HEK293T (cell line): ENCODE measurements at regions not wholly inside any gene's neighbourhood (a gene's known extent, or its start where the extent isn't known, plus 50 kb on each side); places are given as distances from the start of the nearest gene placed in this dataset.

Experiments used
- CTCF ChIA-PET: fragments of 350-600 bp; formaldehyde crosslinking; extraction: SDS; loops from one replicate; lab custom pipeline; 2021; ENCODE audit warnings: antibody characterized with exemption, inconsistent platforms; lab: Yijun Ruan, JAX
- POLR2A ChIA-PET: fragments of 350-600 bp; formaldehyde crosslinking; extraction: SDS; loops from one replicate; lab custom pipeline; 2020; ENCODE audit warnings: antibody characterized with exemption, inconsistent platforms; lab: Yijun Ruan, JAX
- DNase-seq: peaks from one replicate; pipeline ENCODE4 v3.0.0; 2012; ENCODE audit warnings: mixed read lengths; ENCODE audit errors: extremely low spot score
- ARNT ChIP-seq: fragments of 450-650 bp; IDR thresholded peaks from 2 replicates; pipeline ENCODE4 v1.6.1; 2017; ENCODE audit warnings: mild to moderate bottlenecking
- BHLHE40 ChIP-seq: fragments of 450-650 bp; IDR thresholded peaks from 2 replicates; pipeline ENCODE4 v1.6.1; 2016; ENCODE audit warnings: mild to moderate bottlenecking, moderate library complexity, borderline replicate concordance
- CTBP1 ChIP-seq: fragments of 450-650 bp; IDR thresholded peaks from 2 replicates; pipeline ENCODE4 v1.6.1; 2016; ENCODE audit warnings: borderline replicate concordance
- ELF4 ChIP-seq: fragments of 450-650 bp; IDR thresholded peaks from 2 replicates; pipeline ENCODE4 v1.6.1; 2017; ENCODE audit warnings: antibody characterized with exemption
- FOXA1 ChIP-seq: fragments of 450-650 bp; IDR thresholded peaks from 2 replicates; pipeline ENCODE4 v1.6.1; 2016; ENCODE audit warnings: mild to moderate bottlenecking
- FOXK2 ChIP-seq: fragments of 450-650 bp; IDR thresholded peaks from 2 replicates; pipeline ENCODE4 v1.6.1; 2016; ENCODE audit warnings: mild to moderate bottlenecking
- FOXM1 ChIP-seq: fragments of 450-650 bp; IDR thresholded peaks from 2 replicates; pipeline ENCODE4 v1.6.1; 2017; ENCODE audit warnings: mild to moderate bottlenecking, borderline replicate concordance
- HDGF ChIP-seq: fragments of 450-650 bp; IDR thresholded peaks from 2 replicates; pipeline ENCODE4 v1.6.1; 2017; ENCODE audit warnings: antibody characterized with exemption, borderline replicate concordance
- L3MBTL2 ChIP-seq: fragments of 450-650 bp; conservative IDR thresholded peaks from 2 replicates; pipeline ENCODE4 v1.6.1; 2016; ENCODE audit warnings: mild to moderate bottlenecking
- LEF1 ChIP-seq: fragments of 450-650 bp; IDR thresholded peaks from 2 replicates; pipeline ENCODE4 v1.6.1; 2017; ENCODE audit warnings: mild to moderate bottlenecking, borderline replicate concordance
- NFRKB ChIP-seq: fragments of 450-650 bp; IDR thresholded peaks from 2 replicates; pipeline ENCODE4 v1.6.1; 2016; ENCODE audit warnings: mild to moderate bottlenecking, moderate library complexity
- PKNOX1 ChIP-seq: fragments of 450-650 bp; IDR thresholded peaks from 2 replicates; pipeline ENCODE4 v1.6.1; 2016
- SP1 ChIP-seq: fragments of 450-650 bp; IDR thresholded peaks from 2 replicates; pipeline ENCODE4 v1.6.1; 2017
- SUZ12 ChIP-seq: fragments of 450-650 bp; IDR thresholded peaks from 2 replicates; pipeline ENCODE4 v1.6.1; 2016; ENCODE audit warnings: mild to moderate bottlenecking
- TARDBP ChIP-seq: fragments of 450-650 bp; IDR thresholded peaks from 2 replicates; pipeline ENCODE4 v1.6.1; 2016
- ZNF384 ChIP-seq: fragments of 450-650 bp; IDR thresholded peaks from 2 replicates; pipeline ENCODE4 v1.6.1; 2016

GRCh38 chr2:126792993-126793392 is 105.7 kb upstream of the TEX51 start:
- POLR2A ChIA-PET: no interaction called here
- CTCF ChIA-PET: no interaction called here
- TF ChIP-seq FOXA1: no peak
- no peak for TF ChIP-seq ZNF384
- TF ChIP-seq CTBP1: no peak
- DNase-seq: no peak

GRCh38 chr2:126793885-126794613 is 104.6 kb upstream of the TEX51 start:
- no peak for TF ChIP-seq BHLHE40
- TF ChIP-seq PKNOX1: no peak
- TF ChIP-seq LEF1: no peak
- no peak for TF ChIP-seq ARNT
- no peak for TF ChIP-seq FOXA1
- no peak for TF ChIP-seq L3MBTL2
- TF ChIP-seq NFRKB: no peak
- TF ChIP-seq SP1: no peak
- TF ChIP-seq ELF4: no peak
- no peak for TF ChIP-seq CTBP1
- no peak for TF ChIP-seq TARDBP
- no peak for TF ChIP-seq SUZ12
- TF ChIP-seq HDGF: no peak
- no peak for DNase-seq
- CTCF ChIA-PET: interaction anchor here (1.8 kb wide), 1 partner anchor 178 kb away, joined by 7 read pairs; no protein-coding TSS in a partner anchor
- POLR2A ChIA-PET: no interaction called here

DNA sequence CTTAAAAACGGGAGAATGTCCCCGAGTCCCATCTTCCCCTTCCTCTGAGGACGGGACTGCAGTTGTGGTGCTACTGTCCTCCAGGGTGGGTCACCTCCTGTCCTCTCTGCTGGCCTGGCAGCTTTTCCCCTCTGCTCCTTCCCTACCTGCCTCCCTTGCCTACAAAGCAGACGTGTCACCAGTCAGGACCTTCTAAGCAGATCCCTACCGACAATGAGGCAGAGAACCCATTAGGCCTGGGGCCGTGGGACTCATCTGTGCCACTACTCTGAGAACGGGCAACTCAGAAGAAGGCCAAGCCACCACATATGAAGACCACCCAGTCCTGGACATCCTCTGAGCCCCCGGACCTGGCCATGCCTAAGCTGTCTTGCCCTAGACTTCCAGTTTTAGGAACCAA is 103.0 kb upstream of the TEX51 start:
- no peak for DNase-seq
- no peak for TF ChIP-seq TARDBP
- ChIA-PET POLR2A (no interaction called here), CTCF (no interaction called here)

DNA sequence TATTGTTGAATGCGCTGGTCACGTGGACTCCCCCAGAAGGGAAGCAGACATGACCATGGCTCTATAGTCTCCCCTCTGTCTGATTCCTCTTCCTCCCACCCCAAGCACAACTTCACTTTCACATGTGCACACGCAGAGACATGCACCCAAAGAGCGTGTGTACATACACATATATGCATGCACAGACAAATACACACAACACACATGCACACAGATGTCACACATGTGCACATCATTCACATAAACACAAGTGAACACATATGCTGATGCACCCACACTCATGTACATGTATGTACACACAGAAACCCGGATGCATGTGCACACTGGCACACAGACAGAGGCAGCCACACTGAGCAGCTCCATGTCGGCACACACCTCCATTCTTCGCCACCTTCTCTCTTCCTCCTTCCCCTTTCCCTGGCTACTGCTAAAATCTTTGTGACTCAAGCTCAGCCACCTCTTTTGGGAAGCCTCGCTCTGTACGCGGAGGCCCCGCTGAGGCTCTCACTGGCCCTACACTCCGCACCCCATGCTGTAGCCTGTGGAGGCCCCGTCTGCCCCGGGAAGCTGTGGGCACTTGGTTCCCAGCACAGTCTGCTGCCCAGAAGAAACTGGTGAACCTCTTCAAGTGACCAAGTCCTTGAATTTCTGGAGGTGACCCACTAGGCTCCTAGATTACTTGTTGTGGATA is 101.6 kb upstream of the TEX51 start:
- TF ChIP-seq ZNF384 (no peak), BHLHE40 (no peak), CTBP1 (no peak), FOXA1 (no peak), TARDBP (no peak)
- POLR2A ChIA-PET: no interaction called here
- CTCF ChIA-PET: no interaction called here
- no peak for DNase-seq

- ChIA-PET CTCF (no interaction called here), POLR2A (no interaction called here)
- DNase-seq: no peak
- no peak for TF ChIP-seq CTBP1
Observed at GRCh38 chr2:126797622-126798275, 100.9 kb upstream of the TEX51 start.

DNA sequence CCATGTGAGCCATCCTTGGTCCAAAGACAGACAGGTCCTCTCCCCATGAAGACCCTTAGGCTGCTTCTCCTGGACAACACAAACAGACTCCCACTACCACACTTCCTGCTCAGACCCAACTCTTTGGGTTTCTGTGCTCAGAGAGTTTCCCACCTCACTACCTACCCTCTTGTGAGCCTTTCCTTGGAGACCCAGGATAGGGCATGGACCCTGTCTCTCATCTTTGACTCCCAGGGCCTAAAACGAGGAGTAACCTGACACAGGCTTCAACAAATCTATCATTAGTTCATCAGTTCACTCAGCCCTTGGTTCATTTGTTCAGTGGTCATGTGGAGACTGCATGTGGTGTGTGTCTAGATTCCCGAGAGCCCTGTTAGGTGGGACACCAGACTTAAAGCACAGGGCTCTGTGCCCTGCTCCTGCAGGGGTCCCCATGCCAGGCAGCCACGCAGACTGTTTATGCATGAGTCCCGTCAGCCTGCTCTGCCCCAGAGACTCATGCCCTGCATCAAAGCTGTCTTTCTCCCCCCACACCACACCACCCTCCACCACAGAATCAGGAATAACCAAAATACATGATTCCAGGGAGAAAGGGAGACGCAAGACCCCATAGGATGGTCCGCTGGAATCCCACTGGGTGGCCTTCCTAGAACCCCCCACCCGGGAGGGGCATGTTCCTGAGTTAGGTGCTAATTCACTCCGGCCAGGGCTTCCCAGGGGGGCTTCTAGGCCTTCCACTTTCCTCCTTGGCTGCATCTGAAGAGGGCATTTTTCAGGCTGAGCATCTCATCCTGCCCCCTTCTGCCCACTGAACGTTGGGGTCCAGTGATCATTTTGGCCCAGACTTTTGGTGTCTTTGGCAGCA is 100.2 kb upstream of the TEX51 start:
- no peak for DNase-seq
- TF ChIP-seq FOXA1 (no peak), FOXK2 (no peak), BHLHE40 (no peak), TARDBP (no peak), NFRKB (no peak), ELF4 (no peak), HDGF (no peak), FOXM1 (no peak), CTBP1 (no peak), LEF1 (no peak)
- POLR2A ChIA-PET: no interaction called here
- CTCF ChIA-PET: no interaction called here

DNA sequence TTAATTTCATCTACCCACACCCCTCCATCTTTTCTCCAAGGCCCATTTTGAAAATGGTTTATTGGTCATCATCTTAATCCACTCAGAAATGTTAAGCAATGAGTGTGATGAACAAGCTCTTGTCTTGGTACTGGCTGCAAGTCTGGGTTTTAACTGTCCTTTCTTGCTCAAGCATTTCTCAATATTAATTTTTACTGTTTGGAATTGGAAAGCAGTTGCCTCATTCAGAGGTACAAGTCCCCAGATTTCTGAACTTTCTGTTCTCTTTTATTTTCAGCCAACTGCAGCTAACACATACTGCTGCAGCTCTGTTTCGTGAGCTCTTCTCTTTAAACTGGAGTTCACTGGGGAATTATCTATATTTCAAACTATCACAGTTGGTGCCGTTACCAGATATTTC is 99.4 kb upstream of the TEX51 start:
- DNase-seq: no peak
- CTCF ChIA-PET: no interaction called here
- TF ChIP-seq BHLHE40 (no peak), LEF1 (no peak), PKNOX1 (no peak), ARNT (no peak), FOXA1 (no peak), FOXK2 (no peak), NFRKB (no peak)
- POLR2A ChIA-PET: no interaction called here
